ENCODE measurements at regions not wholly inside any gene's neighbourhood (a gene's known extent, or its start where the extent isn't known, plus 50 kb on each side); places are given as distances from the start of the nearest gene placed in this dataset.

- TF ChIP-seq CHD2 (IDR thresholded peaks at IDR 0.05; ENCODE audit: low read length) = no peak
- TF ChIP-seq POLR2A (IDR thresholded peaks at IDR 0.05; ENCODE audit: control extremely low read depth in 1 of 2, low read depth in 2 of 2, low read length in 2 of 2) = no peak
- TF ChIP-seq CTCF (IDR thresholded peaks at IDR 0.05; ENCODE audit: control extremely low read depth in 1 of 3, insufficient read depth in 1 of 3, low read depth in 1 of 3, low read length in 3 of 3) = no peak
- no peak for TF ChIP-seq HDAC6 (IDR thresholded peaks at IDR 0.05; ENCODE audit: low read depth, low read length)
- TF ChIP-seq JUN (IDR thresholded peaks at IDR 0.05; ENCODE audit: low read depth, low read length) = no peak
Observed at GRCh38 chr1:162922201-162922600, 61.2 kb upstream of the CCDC190 start.
